IMR-90 (cell line): ENCODE measurements at regions not wholly inside any gene's neighbourhood (a gene's known extent, or its start where the extent isn't known, plus 50 kb on each side); places are given as distances from the start of the nearest gene placed in this dataset.

ENCODE experiments used
- ATAC-seq: fragments of 200-7000 bp; cut with Tn5 transposase; 2 replicates; pipeline ENCODE4 v1.9.1; 2020; ENCODE audit warnings: low read depth, mild to moderate bottlenecking, moderate library complexity
- BruUV-seq: library from RNA; stranded (reverse); fragments of 400-500 nt; replicated peaks from 2 replicates; lab custom pipeline; 2021; lab: Mats Ljungman, UMichigan
- CTCF ChIA-PET: fragments of 300-600 bp; formaldehyde crosslinking; extraction: SDS; loops from one replicate; lab custom pipeline; 2021; ENCODE audit warnings: antibody characterized with exemption; lab: Yijun Ruan, JAX
- POLR2A ChIA-PET: fragments of 300-600 bp; sonication (Branson Sonifier 250); formaldehyde crosslinking; loops from one replicate; lab custom pipeline; 2022; ENCODE audit warnings: antibody characterized with exemption; ENCODE audit not compliant: unreplicated experiment; lab: Charles Lee
- DNase-seq: peaks from one replicate; pipeline ENCODE4 v3.0.0; 2013
- H2AFZ ChIP-seq: replicated peaks from 2 replicates; pipeline ENCODE3; 2013; ENCODE audit warnings: low read length, mild to moderate bottlenecking; ENCODE audit not compliant: poor library complexity
- H2AK5ac ChIP-seq: 2 replicates; pipeline ENCODE4 v1.6.1; 2013; ENCODE audit warnings: low read depth, low read length, inconsistent platforms
- H2AK9ac ChIP-seq: replicated peaks from 2 replicates; pipeline ENCODE3; 2013; ENCODE audit warnings: mild to moderate bottlenecking, low read depth, low read length, moderate library complexity; ENCODE audit not compliant: poor library complexity
- H2BK120ac ChIP-seq: 2 replicates; pipeline ENCODE4 v1.6.1; 2013; ENCODE audit warnings: low read depth, low read length, inconsistent platforms
- H2BK15ac ChIP-seq: 3 replicates; pipeline ENCODE4 v1.6.1; 2013; ENCODE audit warnings: low read depth, low read length, inconsistent platforms
- H2BK20ac ChIP-seq: 2 replicates; pipeline ENCODE4 v1.6.1; 2013; ENCODE audit warnings: low read depth, mild to moderate bottlenecking, inconsistent platforms, low read length, moderate library complexity
- H2BK5ac ChIP-seq: 2 replicates; pipeline ENCODE4 v1.6.1; 2013; ENCODE audit warnings: mild to moderate bottlenecking, low read depth, low read length, inconsistent platforms; ENCODE audit not compliant: poor library complexity, severe bottlenecking
- H3K14ac ChIP-seq: replicated peaks from 2 replicates; pipeline ENCODE4 v1.6.1; 2013; ENCODE audit warnings: low read depth, low read length, inconsistent platforms
- H3K18ac ChIP-seq: 2 replicates; pipeline ENCODE4 v1.6.1; 2013; ENCODE audit warnings: low read depth, low read length, control low read depth
- H3K23ac ChIP-seq: 2 replicates; pipeline ENCODE4 v1.6.1; 2013; ENCODE audit warnings: low read depth, low read length, inconsistent platforms
- H3K27ac ChIP-seq: 2 replicates; pipeline ENCODE4 v1.5.1; 2013; ENCODE audit warnings: mild to moderate bottlenecking, control low read depth, low read length; ENCODE audit not compliant: insufficient read depth
- H3K27me3 ChIP-seq: 2 replicates; pipeline ENCODE4 v1.6.1; 2013; ENCODE audit warnings: low read length; ENCODE audit not compliant: control insufficient read depth, insufficient read depth
- H3K36me3 ChIP-seq: 2 replicates; pipeline ENCODE4 v1.6.1; 2013; ENCODE audit warnings: low read length, mixed read lengths; ENCODE audit not compliant: control insufficient read depth, insufficient read depth
- H3K4ac ChIP-seq: 2 replicates; pipeline ENCODE4 v1.6.1; 2013; ENCODE audit warnings: low read depth, low read length, inconsistent platforms
- H3K4me1 ChIP-seq: 2 replicates; pipeline ENCODE4 v1.6.1; 2013; ENCODE audit warnings: low read length, mixed read lengths; ENCODE audit not compliant: control insufficient read depth, insufficient read depth
- H3K4me2 ChIP-seq: 2 replicates; pipeline ENCODE4 v1.6.1; 2013; ENCODE audit warnings: low read depth, mild to moderate bottlenecking, control low read depth, low read length, moderate library complexity
- H3K4me3 ChIP-seq: 2 replicates; pipeline ENCODE4 v1.5.1; 2013; ENCODE audit warnings: low read depth, mild to moderate bottlenecking, control low read depth, low read length, moderate library complexity; ENCODE audit not compliant: insufficient read depth
- H3K56ac ChIP-seq: 2 replicates; pipeline ENCODE4 v1.6.1; 2013; ENCODE audit warnings: low read length, inconsistent platforms; ENCODE audit not compliant: insufficient read depth; ENCODE audit errors: extremely low read depth
- H3K79me1 ChIP-seq, 2 experiments: 2 replicates each; pipeline ENCODE4 v1.6.1; 2013; ENCODE audit warnings: low read length in 2 of 2, inconsistent platforms in 1 of 2, low read depth in 1 of 2
- H3K9ac ChIP-seq: 2 replicates; pipeline ENCODE4 v1.6.1; 2013; ENCODE audit warnings: low read depth, low read length, control low read depth
- H3K9me1 ChIP-seq: 2 replicates; pipeline ENCODE4 v1.6.1; 2013; ENCODE audit warnings: low read length, inconsistent platforms; ENCODE audit not compliant: insufficient read depth
- H3K9me3 ChIP-seq: 2 replicates; pipeline ENCODE4 v1.6.1; 2013; ENCODE audit warnings: low read length; ENCODE audit not compliant: control insufficient read depth, insufficient read depth
- H4K20me1 ChIP-seq: 2 replicates; pipeline ENCODE4 v1.6.1; 2013; ENCODE audit warnings: low read length, inconsistent platforms; ENCODE audit not compliant: insufficient read depth
- H4K5ac ChIP-seq: 2 replicates; pipeline ENCODE4 v1.6.1; 2013; ENCODE audit warnings: mild to moderate bottlenecking, low read depth, low read length, control low read depth
- H4K8ac ChIP-seq, 2 experiments: 2 replicates each; pipeline ENCODE4 v1.6.1; 2013; ENCODE audit warnings: low read depth in 2 of 2, low read length in 2 of 2, control low read depth in 1 of 2, inconsistent platforms in 1 of 2
- H4K91ac ChIP-seq: 2 replicates; pipeline ENCODE4 v1.6.1; 2013; ENCODE audit warnings: low read depth, low read length, inconsistent platforms; ENCODE audit not compliant: insufficient read depth
- BHLHE40 ChIP-seq: fragments of 150-350 bp; IDR thresholded peaks from 2 replicates; pipeline ENCODE4 v1.6.1; 2016; ENCODE audit warnings: mild to moderate bottlenecking, low read depth, low read length
- WGBS, 2 experiments: methylation state at CpG; one replicate each; pipeline versions ENCODE4 v1.1.5 to v1.1.7; 2013; ENCODE audit warnings: missing lambda C conversion rate in 2 of 2; ENCODE audit not compliant: insufficient read length in 1 of 2; ENCODE audit errors: extremely low coverage in 2 of 2; 5-methylcytosine and 5-hydroxymethylcytosine counted together
- dilution Hi-C: fragments of 300-500 bp; cut with HindIII; formaldehyde crosslinking; loops from one replicate; pipeline ENCODE4 v1.14.3; 2018; ENCODE audit warnings: low sequenced_read_pairs; ENCODE audit not compliant: unreplicated experiment
- in situ Hi-C: fragments of 300-500 bp; cut with MboI; formaldehyde crosslinking; loops from 3 replicates; pipeline ENCODE4 v1.14.3; 2019; ENCODE audit warnings: low sequenced_read_pairs, inconsistent platforms, mixed read lengths
- intact Hi-C: fragments of 100-400 bp; cut with micrococcal nuclease; formaldehyde crosslinking; loops from 2 replicates; pipeline ENCODE4 v1.10.0; 2022
- TF ChIP-seq, protein P1 (sequence below): fragments of 150-350 bp; IDR thresholded peaks from 2 replicates; pipeline ENCODE4 v1.6.1; 2016; ENCODE audit warnings: low read depth, mild to moderate bottlenecking, low read length, moderate library complexity, borderline replicate concordance

DNA sequence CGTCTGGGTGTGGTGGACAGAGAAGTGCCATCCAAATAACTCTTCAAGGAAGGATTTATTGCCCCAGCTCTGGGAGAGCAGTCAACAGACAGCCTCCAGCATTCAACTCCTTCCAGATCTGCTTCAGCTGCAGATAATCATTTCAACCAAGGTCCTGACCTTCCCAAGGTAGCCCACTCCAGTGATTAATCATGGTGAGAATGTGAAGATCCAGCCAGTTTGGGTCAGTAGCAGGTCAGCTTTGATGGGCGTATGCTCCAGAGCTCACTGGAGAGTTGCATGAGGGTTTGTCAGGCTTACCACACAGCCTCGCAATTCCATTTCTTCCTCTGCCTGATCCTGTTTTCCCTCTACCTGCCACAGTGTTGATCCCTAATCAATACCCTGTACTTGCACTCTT lies 214.5 kb upstream of the ZRANB2 start:
- Histone ChIP-seq H3K9me1 (no peaks in the 10 kb centered on the region), H4K8ac (no peak overlapping the region), H2AK9ac (no peak overlapping the region), H3K36me3 (no peaks in the 10 kb centered on the region), H3K79me1 (no peaks in the 10 kb centered on the region), H2BK15ac (no peak overlapping the region), H3K4ac (no peak overlapping the region), H3K14ac (no peak overlapping the region), H4K91ac (no peak overlapping the region), H4K5ac (no peak overlapping the region), H3K4me3 (no peak overlapping the region), H2BK120ac (no peak overlapping the region), H2AK5ac (no peak overlapping the region), H3K9me3 (no peaks in the 10 kb centered on the region), H3K4me2 (no peak overlapping the region), H2BK20ac (no peak overlapping the region), H3K9ac (no peak overlapping the region), H4K20me1 (no peaks in the 10 kb centered on the region), H2BK5ac (no peak overlapping the region), H3K27ac (no peak overlapping the region), H3K4me1 (no peaks in the 10 kb centered on the region), H3K18ac (no peak overlapping the region), H3K23ac (no peak overlapping the region), H3K27me3 (no peaks in the 10 kb centered on the region), H3K56ac (no peak overlapping the region), H2AFZ (no peak overlapping the region)
- intact Hi-C loops (no loop called here), dilution Hi-C loops (no loop called here), in situ Hi-C loops (no loop called here)
- CTCF ChIA-PET: no interaction called here
- 80% methylated on average over 1 of the region's 3 CpGs; no CpG with 5 or more reads in 1 of the 2 experiments for WGBS, 2 experiments
- no peak for DNase-seq
- BruUV-seq: no TSS peak
- POLR2A ChIA-PET: no interaction called here
- ATAC-seq: no peak
- no peak for TF ChIP-seq BHLHE40
- TF ChIP-seq, protein P1, sequence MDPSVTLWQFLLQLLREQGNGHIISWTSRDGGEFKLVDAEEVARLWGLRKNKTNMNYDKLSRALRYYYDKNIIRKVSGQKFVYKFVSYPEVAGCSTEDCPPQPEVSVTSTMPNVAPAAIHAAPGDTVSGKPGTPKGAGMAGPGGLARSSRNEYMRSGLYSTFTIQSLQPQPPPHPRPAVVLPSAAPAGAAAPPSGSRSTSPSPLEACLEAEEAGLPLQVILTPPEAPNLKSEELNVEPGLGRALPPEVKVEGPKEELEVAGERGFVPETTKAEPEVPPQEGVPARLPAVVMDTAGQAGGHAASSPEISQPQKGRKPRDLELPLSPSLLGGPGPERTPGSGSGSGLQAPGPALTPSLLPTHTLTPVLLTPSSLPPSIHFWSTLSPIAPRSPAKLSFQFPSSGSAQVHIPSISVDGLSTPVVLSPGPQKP: no peak
